ENCODE measurements at regions not wholly inside any gene's neighbourhood (a gene's known extent, or its start where the extent isn't known, plus 50 kb on each side); places are given as distances from the start of the nearest gene placed in this dataset.

- DNase-seq: no peak
Observed at GRCh38 chr6:168896321-168896720, 357.3 kb downstream of the THBS2 start.

- DNase-seq: peak; percentile 65
Observed at GRCh38 chr6:168895102-168895812, 358.4 kb downstream of the THBS2 start.

- no peak for DNase-seq
Observed at GRCh38 chr6:168892031-168892430, 361.6 kb downstream of the THBS2 start.

- DNase-seq: no peak
Observed at GRCh38 chr6:168890981-168891365, 362.7 kb downstream of the THBS2 start.

GRCh38 chr6:168890306-168890980, 363.2 kb downstream of the THBS2 start:
- no peak for DNase-seq

- no peak for DNase-seq
Observed at GRCh38 chr6:168888786-168889345, 364.8 kb downstream of the THBS2 start.

DNA sequence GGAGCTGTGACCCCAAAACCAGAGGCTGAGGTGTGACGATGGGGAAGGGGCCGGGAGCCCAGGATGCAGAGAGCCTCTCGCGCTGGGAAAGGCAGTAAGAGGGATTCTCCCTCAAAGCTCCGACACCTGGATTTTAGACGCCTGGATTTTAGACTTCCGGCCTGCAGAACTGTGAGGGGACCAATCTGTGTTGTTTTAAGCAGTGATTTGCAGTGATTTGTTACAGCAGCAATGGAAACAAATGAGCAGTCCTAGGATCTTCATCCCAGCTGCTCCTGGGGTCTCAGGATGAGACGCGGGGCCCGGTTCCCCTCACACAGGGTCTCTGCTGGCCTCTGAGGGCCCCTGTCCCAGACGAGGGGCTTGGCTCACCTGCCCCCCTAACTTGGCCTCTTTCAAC, 365.5 kb downstream of the THBS2 start:
- no peak for DNase-seq

- DNase-seq: no peak
Observed at GRCh38 chr6:168887621-168888020, 366.0 kb downstream of the THBS2 start.

DNA sequence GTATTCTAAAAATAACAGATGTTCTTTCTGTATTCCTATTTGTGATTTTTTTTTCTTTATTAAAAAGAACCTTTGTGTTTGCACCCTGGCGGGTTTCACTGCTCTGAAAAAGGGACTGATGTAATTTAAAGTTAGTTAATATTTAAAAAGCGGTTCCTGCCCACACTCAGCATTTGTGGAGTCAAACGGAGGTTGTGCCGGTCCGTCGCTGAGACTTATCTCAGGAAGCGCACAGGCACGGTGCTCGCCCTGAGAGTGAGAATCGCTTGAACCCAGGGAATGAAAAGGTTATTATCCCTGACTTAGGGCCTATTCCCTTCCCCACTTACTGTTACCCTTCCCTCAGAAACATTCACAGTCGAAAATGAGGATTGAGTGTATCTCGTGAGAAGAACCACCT, 366.7 kb downstream of the THBS2 start:
- DNase-seq: no peak

- no peak for DNase-seq
Observed at GRCh38 chr6:168885751-168886742, 367.6 kb downstream of the THBS2 start.

DNA sequence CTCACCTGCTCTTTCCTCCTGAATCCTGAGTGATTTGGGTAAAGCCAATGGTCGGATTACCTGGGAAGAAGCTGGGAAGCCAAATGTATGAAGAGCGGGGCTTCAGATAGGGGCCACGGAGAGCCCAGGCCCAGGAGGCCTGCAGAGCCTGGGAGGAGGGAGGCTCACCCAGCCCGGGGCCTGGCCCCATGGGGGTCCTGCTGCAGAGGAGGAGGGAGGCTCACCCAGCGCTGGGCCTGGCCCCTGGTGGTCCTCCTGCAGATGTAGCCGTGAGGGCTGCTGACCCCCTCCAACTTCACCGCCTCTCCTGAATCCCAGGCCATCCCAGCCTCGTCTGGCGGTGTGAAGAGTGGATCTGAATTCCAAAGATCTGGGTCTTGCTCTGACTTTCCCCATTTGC, 368.4 kb downstream of the THBS2 start:
- DNase-seq: no peak

DNA sequence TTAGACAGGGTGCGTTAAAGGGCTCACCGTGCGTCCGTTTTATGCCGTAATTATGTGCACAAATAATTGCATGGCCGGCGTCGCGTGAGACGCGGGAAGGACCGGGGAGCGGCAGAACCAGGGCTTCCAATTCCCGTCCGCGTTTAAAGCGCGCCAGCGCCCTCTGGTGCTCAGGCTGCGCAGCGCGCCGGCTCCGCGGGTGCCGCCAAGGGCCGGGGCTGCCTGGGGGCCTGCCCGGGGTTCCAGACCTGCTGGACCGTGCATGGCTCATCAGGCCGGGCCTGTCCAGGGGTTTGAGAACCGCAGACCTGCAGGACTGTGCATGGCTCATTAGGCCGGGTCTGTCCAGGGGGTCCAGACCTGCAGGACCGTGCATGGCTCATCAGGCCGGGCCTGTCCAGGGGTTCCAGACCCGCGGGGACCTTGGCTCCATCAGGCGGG, 369.0 kb downstream of the THBS2 start:
- DNase-seq: peak; percentile 43

DNA sequence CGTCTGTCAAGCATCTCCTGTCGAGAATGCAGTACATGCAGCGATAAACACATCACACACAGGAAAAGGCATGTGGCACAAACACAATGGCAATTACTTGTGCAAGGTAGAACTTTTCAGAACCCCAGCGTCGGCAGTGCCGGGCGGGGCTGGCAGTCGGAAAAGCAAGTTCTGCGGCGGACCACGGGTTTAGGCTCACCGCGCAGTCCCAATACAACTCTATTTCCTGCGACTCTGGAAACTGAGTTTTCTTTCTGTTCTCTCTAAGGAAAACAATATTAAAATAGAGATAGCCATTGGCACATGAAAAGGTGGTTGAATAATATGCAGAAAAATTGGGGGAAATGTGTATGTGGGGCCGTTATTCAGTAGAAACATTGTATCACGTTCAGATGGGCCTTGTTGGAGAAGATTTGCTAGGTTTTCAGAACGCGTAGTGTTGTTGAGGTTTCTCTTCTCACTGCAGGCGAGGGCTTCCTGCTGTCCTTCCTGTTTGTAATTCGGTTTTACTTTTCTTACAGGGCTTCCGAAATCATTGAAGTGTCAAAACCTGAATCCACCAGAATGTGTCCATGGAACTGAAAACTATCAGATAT, 369.5 kb downstream of the THBS2 start:
- no peak for DNase-seq

DNA sequence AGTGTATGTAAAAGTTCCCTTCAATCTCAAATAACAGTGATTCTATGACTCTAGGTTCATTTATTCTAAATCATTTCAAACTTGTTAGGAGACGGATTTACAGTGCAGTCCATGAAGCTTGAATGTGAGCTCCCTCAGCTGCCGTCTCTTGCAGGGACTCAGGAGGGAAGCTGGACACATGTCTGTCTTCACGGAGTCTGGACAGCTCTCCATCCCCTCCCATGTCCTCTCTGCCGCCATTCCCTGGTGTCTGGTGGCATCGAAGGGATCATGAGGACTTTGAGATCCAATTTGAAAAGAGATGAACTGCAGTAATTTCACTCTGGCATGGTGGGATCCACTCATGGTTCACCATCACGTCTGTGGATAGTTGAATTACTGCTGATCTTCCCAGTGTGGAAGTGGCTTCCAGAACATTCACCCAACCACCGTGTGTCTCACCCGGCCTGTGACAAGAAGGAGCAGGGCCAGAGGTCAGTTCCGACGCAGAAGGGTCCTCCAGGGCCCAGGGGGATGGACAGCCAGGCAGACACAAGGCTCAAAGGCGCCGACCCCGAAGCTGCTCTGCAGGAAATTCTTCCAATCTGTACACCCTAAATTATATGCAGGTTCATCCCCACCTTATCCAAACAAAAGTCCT, 370.1 kb downstream of the THBS2 start:
- no peak for DNase-seq

DNA sequence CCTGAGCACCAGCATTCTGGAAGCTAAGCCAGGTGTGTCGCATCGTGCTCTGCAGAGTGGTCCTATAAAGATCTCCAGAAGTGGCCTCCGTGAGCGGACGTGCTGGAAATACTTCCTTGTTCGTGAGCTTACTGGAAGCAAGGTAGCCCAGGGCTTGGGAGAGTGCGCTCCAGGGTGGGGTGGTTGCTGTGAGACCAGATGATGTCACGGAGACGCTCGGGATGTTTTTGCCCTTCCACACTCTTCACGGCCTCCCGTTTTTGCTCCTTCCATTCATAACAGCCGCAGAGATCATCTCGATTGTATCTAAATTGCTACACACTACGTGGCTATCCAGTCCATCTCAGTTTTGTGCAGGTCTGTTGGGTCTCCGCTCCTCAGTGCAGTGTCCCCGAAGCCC, 373.4 kb downstream of the THBS2 start:
- no peak for DNase-seq

DNA sequence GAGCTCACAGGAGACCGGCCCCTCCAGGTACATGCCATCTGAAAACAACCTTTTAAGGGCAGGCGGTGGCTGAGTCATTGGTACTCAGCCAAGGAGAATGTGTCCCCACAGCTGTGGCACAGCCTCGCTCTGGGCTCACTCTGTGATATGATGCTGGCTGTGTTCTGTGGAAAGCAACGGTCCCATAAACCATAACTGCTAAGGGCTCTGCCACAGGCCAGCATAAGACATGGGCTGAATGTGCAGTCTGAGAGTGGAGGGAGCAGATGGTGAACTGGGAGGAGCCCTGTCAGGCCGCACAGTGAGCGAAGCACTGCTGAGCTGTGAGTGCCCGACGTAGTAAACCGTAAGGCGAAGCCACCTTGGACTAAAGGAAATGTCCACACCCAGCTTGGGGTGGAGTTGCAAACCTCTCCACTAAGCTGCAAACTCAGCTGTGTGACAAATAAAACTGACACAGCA, 375.8 kb downstream of the THBS2 start:
- peak; percentile 55 for DNase-seq

GRCh38 chr6:168876956-168877355, 376.7 kb downstream of the THBS2 start:
- no peak for DNase-seq

- no peak for DNase-seq
Observed at GRCh38 chr6:168875811-168876576, 377.7 kb downstream of the THBS2 start.

DNA sequence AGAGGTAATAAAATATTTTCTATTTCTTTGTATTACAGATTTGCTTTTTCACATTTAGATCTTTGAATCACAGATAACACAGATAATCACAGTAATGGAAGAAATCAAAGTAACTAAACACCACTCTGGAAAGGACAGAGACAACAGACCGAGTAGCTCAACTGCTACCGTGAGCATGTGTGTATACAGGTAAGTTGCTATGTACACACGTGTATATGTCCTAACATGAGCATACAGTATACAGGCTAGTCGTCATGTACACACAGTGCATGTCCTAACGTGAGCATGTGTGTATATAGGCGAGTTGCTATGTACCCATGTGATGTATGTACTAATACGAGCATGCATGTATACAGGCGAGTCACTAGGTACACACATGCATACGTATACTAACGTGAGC, 379.0 kb downstream of the THBS2 start:
- DNase-seq: no peak

DNA sequence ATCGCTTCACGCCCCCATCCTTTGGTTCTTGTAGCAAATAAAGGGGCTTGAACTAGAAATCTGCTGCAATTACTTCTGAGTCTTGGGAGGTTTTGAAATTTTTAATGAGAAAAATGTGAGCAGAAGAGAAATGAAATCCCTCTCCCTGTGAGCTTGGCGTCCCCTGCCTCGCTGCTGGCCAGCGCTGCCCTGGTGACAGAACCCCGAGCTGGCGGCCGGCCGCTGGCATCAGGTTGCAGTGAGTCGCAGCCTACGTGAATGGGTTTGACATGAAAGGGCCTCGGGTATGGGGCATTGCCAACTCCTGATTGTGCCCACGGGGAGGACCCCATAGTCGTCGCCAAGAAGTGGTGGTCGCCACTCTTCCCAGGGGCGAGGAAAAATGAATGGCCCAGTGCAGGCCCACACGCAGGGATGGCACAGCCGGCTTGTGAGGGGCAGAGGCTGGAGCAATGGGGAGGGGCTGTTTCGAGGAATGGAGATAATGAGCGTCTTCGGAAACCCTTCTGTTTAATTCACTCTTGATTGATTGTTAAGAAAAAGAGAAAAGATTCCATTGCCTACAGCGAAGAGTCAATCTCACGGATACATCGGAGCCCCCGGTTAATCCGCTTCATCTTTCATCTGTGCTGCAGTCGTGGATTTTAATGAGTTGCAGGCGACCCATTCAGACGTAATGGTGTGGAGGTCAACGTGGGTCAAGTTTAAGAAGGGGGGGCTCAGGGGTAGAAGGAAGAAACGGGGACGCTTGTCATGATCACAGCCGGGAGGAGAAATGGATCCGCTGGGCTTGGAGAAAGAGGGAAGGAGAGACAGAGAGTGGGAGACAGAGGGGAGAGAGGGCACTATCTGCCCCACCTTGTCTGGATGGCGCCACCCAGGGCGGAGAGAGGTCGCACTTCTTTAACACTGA, 380.1 kb downstream of the THBS2 start:
- DNase-seq: no peak
